Lower leg skin (tissue), 4 donors: ENCODE measurements at regions not wholly inside any gene's neighbourhood (a gene's known extent, or its start where the extent isn't known, plus 50 kb on each side); places are given as distances from the start of the nearest gene placed in this dataset.

Experiments
- DNase-seq, 2 donors: peaks; one replicate each; pipeline ENCODE4 v3.0.0-alpha.2; 2019; ENCODE audit warnings: low spot score in 2 of 2
- H3K4me3 ChIP-seq: fragments of 200-600 bp; sonication (generic); 2 replicates; pipeline ENCODE4 v1.5.1; 2017; ENCODE audit warnings: mild to moderate bottlenecking, low read depth; ENCODE audit not compliant: poor library complexity, severe bottlenecking
- POLR2A ChIP-seq, 2 donors: fragments of 450-650 bp; IDR thresholded peaks; one replicate each; pipeline ENCODE4 v1.6.1; 2016 to 2017; ENCODE audit warnings: antibody characterized with exemption in 2 of 2, mild to moderate bottlenecking in 1 of 2, moderate library complexity in 1 of 2
- WGBS, 2 donors: methylation state at CpG; one replicate each; pipeline ENCODE4 v1.1.5; 2018; 5-methylcytosine and 5-hydroxymethylcytosine counted together
- intact Hi-C: fragments of 100-400 bp; cut with DNase I; formaldehyde crosslinking; loops from one replicate; pipeline ENCODE4 v1.15.0; 2023; ENCODE audit warnings: low total_unique reads
- TF ChIP-seq, protein P1 (sequence below), 3 donors: fragments of 450-650 bp; IDR thresholded peaks; one replicate each; pipeline ENCODE4 v1.5.1; 2016; ENCODE audit warnings: antibody characterized with exemption in 3 of 3, mild to moderate bottlenecking in 3 of 3, moderate library complexity in 2 of 3

DNA sequence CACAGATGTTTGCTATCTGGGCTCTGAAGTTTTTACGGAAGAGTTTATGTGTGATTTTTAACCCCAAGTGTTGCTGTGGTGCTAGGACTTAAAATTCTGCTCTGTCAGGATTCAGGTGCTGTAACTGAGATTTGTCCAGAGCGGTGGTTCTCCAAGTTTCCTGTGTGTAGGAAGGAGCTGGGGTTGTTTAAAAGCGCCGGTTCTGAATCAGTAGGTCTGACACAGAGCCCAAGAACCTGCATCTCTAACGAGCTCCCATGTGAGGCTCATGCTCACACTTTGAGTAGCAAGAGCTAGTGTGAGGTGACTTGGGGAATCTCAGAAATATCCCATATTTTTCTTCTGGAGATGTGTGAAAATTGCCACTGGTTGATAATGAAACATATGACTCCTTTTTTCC lies 325.5 kb downstream of the SATB1 start:
- TF ChIP-seq, protein P1, sequence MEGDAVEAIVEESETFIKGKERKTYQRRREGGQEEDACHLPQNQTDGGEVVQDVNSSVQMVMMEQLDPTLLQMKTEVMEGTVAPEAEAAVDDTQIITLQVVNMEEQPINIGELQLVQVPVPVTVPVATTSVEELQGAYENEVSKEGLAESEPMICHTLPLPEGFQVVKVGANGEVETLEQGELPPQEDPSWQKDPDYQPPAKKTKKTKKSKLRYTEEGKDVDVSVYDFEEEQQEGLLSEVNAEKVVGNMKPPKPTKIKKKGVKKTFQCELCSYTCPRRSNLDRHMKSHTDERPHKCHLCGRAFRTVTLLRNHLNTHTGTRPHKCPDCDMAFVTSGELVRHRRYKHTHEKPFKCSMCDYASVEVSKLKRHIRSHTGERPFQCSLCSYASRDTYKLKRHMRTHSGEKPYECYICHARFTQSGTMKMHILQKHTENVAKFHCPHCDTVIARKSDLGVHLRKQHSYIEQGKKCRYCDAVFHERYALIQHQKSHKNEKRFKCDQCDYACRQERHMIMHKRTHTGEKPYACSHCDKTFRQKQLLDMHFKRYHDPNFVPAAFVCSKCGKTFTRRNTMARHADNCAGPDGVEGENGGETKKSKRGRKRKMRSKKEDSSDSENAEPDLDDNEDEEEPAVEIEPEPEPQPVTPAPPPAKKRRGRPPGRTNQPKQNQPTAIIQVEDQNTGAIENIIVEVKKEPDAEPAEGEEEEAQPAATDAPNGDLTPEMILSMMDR (IDR thresholded peaks at IDR 0.05), result no peak
- TF ChIP-seq POLR2A (IDR thresholded peaks at IDR 0.05), result no peak
- H3K4me3 ChIP-seq, result no peak overlapping the region
- no peak for DNase-seq
- intact Hi-C loops, result no loop called here
- 66 to 67% methylated on average over 5 of the region's 5 CpGs for WGBS, 2 donors

DNA sequence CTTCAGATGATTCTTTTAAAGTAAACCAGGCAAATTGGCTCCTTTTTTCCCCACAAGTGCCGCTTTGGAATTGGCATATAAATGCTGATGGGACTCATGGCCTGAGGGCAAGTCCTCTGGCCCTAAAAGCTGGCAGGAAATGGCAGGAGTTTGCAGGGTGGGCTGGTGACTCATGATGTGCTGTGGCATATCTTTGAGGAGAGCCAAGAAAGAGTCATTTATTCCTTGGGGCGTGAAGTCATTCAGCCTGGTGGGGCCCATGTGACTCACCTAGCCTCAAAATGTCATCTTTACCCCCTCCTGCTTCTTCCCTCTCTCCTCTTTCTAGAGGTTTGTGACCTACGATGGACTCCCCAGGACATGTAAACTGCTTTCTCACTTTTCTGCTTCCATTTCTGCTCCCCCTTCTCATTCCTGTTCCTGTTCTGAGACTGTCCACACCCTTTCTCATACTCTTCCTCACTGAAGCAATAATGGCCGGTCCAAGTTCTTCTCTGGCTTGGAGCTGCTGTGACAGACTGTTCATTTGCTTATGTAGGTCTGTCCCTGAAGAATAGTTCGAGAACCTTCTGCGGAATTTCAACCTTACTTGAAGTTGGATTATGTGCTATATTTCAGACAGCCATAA lies 326.1 kb downstream of the SATB1 start:
- intact Hi-C loops, result no loop called here
- no peak for TF ChIP-seq POLR2A (IDR thresholded peaks at IDR 0.05)
- TF ChIP-seq, protein P1 (IDR thresholded peaks at IDR 0.05), result no peak
- H3K4me3 ChIP-seq, result no peak overlapping the region
- DNase-seq, result no peak
- WGBS, 2 donors, result 61 to 63% methylated on average over 6 of the region's 6 CpGs

DNA sequence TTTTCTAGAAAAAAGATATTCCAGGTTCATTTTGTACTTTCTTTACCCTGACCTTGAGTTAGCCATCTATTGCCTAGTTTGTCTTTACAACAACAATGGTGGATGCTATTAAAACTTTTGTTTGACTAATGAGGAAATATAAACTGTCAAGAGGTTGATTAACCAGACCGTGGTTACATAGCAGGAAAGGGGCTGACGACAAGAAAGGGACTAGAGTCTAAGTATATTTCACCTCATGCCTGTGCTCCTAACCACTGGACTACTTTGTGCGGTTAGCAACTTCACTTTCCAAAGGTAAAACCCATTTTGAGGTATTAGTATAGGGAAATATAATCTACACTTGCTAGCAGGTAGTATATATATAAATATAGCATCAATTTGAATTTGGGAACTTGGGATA lies 327.1 kb downstream of the SATB1 start:
- WGBS, 2 donors, result 84 to 89% methylated on average over 3 of the region's 3 CpGs
- DNase-seq, result no peak
- intact Hi-C loops, result no loop called here
- TF ChIP-seq, protein P1 (IDR thresholded peaks at IDR 0.05), result no peak
- no peak for TF ChIP-seq POLR2A (IDR thresholded peaks at IDR 0.05)
- H3K4me3 ChIP-seq, result no peak overlapping the region

DNA sequence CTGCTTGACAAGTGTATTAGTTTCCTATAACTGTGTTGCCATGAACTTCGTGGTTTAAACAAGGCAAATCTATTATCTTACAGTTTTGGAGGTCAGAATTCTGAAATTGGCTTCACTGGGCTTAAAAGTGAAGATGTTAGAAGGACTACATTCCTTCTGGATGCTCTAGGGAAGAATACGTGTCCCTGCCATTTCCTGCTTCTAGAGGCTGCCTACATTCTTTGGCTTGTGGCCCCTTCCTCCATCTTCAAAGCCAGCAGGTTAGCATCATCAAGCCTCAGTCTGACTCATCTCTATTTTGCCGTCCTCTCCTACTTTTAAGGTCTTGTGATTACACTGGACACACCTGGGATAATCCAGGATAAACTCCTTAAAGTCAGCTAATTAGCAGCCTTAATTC lies 327.7 kb downstream of the SATB1 start:
- intact Hi-C loops, result no loop called here
- TF ChIP-seq POLR2A (IDR thresholded peaks at IDR 0.05), result no peak
- TF ChIP-seq, protein P1 (IDR thresholded peaks at IDR 0.05), result no peak
- DNase-seq, result no peak
- no peak overlapping the region for H3K4me3 ChIP-seq
- WGBS, 2 donors, result 82 to 90% methylated on average over 3 of the region's 3 CpGs

DNA sequence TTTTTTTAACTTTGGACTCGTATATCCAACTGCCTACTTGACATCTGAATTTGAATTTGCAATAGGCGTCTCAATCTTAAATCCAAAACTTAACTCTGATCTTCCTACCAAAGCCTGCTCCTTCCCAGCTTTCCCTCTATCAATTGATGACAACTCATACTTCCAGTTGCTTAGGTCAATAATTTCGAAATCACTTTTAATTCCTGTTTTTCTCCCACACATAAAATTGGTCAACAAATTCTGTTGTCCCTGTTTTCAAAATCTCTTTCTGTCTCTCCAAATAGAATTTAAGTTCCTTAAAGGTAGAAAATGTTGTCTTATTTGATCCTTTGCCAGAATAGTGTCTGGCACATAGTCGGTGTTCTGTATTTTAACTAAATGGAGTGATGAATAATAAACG lies 332.4 kb downstream of the SATB1 start:
- TF ChIP-seq, protein P1 (IDR thresholded peaks at IDR 0.05), result no peak
- TF ChIP-seq POLR2A (IDR thresholded peaks at IDR 0.05), result no peak
- no peak overlapping the region for H3K4me3 ChIP-seq
- intact Hi-C loops, result no loop called here
- 44 to 57% methylated on average over 5 of the region's 5 CpGs for WGBS, 2 donors
- DNase-seq, result no peak

DNA sequence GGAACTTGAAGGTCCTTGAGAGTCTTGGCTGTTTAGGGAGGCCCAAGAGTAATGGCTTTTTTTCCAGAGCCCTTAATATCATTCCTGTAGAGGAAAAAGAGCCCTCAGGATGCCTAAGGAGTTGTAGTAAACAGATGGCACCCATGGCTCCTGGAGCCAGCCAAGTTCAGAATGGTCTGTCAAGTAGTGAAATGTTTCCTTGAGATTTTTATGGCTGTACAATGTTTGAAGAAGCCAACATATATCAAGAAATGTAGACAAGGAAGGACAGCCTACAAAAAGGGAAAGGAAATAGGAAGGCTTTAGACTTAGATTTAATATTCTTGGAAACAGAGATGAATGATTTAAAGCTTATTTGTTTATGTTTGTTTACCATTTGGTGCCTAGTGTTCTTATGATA lies 334.8 kb downstream of the SATB1 start:
- intact Hi-C loops, result no loop called here
- TF ChIP-seq, protein P1 (IDR thresholded peaks at IDR 0.05), result no peak
- TF ChIP-seq POLR2A (IDR thresholded peaks at IDR 0.05), result no peak
- no peak for DNase-seq
- H3K4me3 ChIP-seq, result no peak overlapping the region
